ENCODE measurements at regions not wholly inside any gene's neighbourhood (a gene's known extent, or its start where the extent isn't known, plus 50 kb on each side); places are given as distances from the start of the nearest gene placed in this dataset.

GRCh38 chrX:8288590-8288989, 117.5 kb upstream of the VCX2 start:
- no peaks in the 10 kb centered on the region for H3K4me1 ChIP-seq (ENCODE audit: control insufficient read depth, insufficient read depth, low read length)
- ATAC-seq, result no peak
- no peaks in the 10 kb centered on the region for H3K27me3 ChIP-seq (ENCODE audit: control insufficient read depth, insufficient read depth, low read length)
- DNase-seq, result no peak
- Mint-ChIP-seq H3K36me3 (peaks cover 11% of the 10 kb centered on the region), H3K4me1 (no peaks in the 10 kb centered on the region), H3K9me3 (peaks cover 16 to 26% of the 10 kb centered on the region in 2 donors), H3K27me3 (ENCODE audit: low read depth in 2 of 2) (no peaks in the 10 kb centered on the region), H3K4me3 (no peak overlapping the region), H3K27ac (no peak overlapping the region)
- no peak for TF ChIP-seq CTCF (IDR thresholded peaks at IDR 0.05)
- intact Hi-C loops (cut with micrococcal nuclease), result no loop called here
- H3K27ac ChIP-seq (ENCODE audit: low read length), result no peak overlapping the region
- H3K9me3 ChIP-seq (ENCODE audit: control insufficient read depth, insufficient read depth, low read length), result peaks cover 3% of the 10 kb centered on the region
- H3K36me3 ChIP-seq (ENCODE audit: control insufficient read depth, insufficient read depth, low read length), result no peaks in the 10 kb centered on the region
- no peak overlapping the region for H3K4me3 ChIP-seq (ENCODE audit: low read length)

GRCh38 chrX:8289523-8289922, 118.5 kb upstream of the VCX2 start:
- no peak for ATAC-seq
- peaks cover 17 to 24% of the 10 kb centered on the region in 2 donors for H3K9me3 Mint-ChIP-seq
- Histone ChIP-seq H3K27me3 (ENCODE audit: control insufficient read depth, insufficient read depth, low read length) (no peaks in the 10 kb centered on the region), H3K36me3 (ENCODE audit: control insufficient read depth, insufficient read depth, low read length) (no peaks in the 10 kb centered on the region), H3K9me3 (ENCODE audit: control insufficient read depth, insufficient read depth, low read length) (peaks cover 3% of the 10 kb centered on the region), H3K4me3 (ENCODE audit: low read length) (no peak overlapping the region), H3K4me1 (ENCODE audit: control insufficient read depth, insufficient read depth, low read length) (no peaks in the 10 kb centered on the region), H3K27ac (ENCODE audit: low read length) (no peak overlapping the region)
- intact Hi-C loops (cut with micrococcal nuclease), result no loop called here
- H3K27me3 Mint-ChIP-seq (ENCODE audit: low read depth in 2 of 2), result no peaks in the 10 kb centered on the region
- H3K27ac Mint-ChIP-seq, result no peak overlapping the region
- DNase-seq, result no peak
- no peak for TF ChIP-seq CTCF (IDR thresholded peaks at IDR 0.05)
- no peak overlapping the region for H3K4me3 Mint-ChIP-seq
- WGBS (ENCODE audit: insufficient coverage), result 100% methylated on average over 1 of the region's 1 CpG
- H3K4me1 Mint-ChIP-seq, result no peaks in the 10 kb centered on the region
- H3K36me3 Mint-ChIP-seq, result peaks cover 11% of the 10 kb centered on the region

GRCh38 chrX:8297766-8298165, 126.7 kb upstream of the VCX2 start:
- intact Hi-C loops (cut with micrococcal nuclease), result no loop called here
- H3K27ac Mint-ChIP-seq, result no peak overlapping the region
- DNase-seq, result no peak
- no peak for ATAC-seq
- no peak for TF ChIP-seq CTCF (IDR thresholded peaks at IDR 0.05)
- no peak overlapping the region for H3K27ac ChIP-seq (ENCODE audit: low read length)
- H3K36me3 ChIP-seq (ENCODE audit: control insufficient read depth, insufficient read depth, low read length), result no peaks in the 10 kb centered on the region
- no peaks in the 10 kb centered on the region for H3K27me3 ChIP-seq (ENCODE audit: control insufficient read depth, insufficient read depth, low read length)
- no peak overlapping the region for H3K4me3 Mint-ChIP-seq
- peaks cover 26% of the 10 kb centered on the region for H3K36me3 Mint-ChIP-seq
- peaks cover 4% of the 10 kb centered on the region for H3K9me3 ChIP-seq (ENCODE audit: control insufficient read depth, insufficient read depth, low read length)
- no peaks in the 10 kb centered on the region for H3K27me3 Mint-ChIP-seq (ENCODE audit: low read depth in 2 of 2)
- peaks cover 15 to 19% of the 10 kb centered on the region in 2 donors for H3K9me3 Mint-ChIP-seq
- H3K4me1 Mint-ChIP-seq, result no peaks in the 10 kb centered on the region
- no peaks in the 10 kb centered on the region for H3K4me1 ChIP-seq (ENCODE audit: control insufficient read depth, insufficient read depth, low read length)
- no peak overlapping the region for H3K4me3 ChIP-seq (ENCODE audit: low read length)
- WGBS (ENCODE audit: insufficient coverage), result 100% methylated on average over 2 of the region's 3 CpGs

GRCh38 chrX:8304668-8305067, 133.6 kb upstream of the VCX2 start:
- Mint-ChIP-seq H3K36me3 (peaks cover 13% of the 10 kb centered on the region), H3K27me3 (ENCODE audit: low read depth in 2 of 2) (no peaks in the 10 kb centered on the region), H3K9me3 (peaks cover 11 to 17% of the 10 kb centered on the region in 2 donors), H3K4me1 (no peaks in the 10 kb centered on the region), H3K4me3 (no peak overlapping the region), H3K27ac (no peak overlapping the region)
- ATAC-seq, result no peak
- no peaks in the 10 kb centered on the region for H3K27me3 ChIP-seq (ENCODE audit: control insufficient read depth, insufficient read depth, low read length)
- H3K4me3 ChIP-seq (ENCODE audit: low read length), result no peak overlapping the region
- no peaks in the 10 kb centered on the region for H3K4me1 ChIP-seq (ENCODE audit: control insufficient read depth, insufficient read depth, low read length)
- H3K36me3 ChIP-seq (ENCODE audit: control insufficient read depth, insufficient read depth, low read length), result no peaks in the 10 kb centered on the region
- 81% methylated on average over 4 of the region's 4 CpGs for WGBS (ENCODE audit: insufficient coverage)
- H3K9me3 ChIP-seq (ENCODE audit: control insufficient read depth, insufficient read depth, low read length), result peaks cover 4% of the 10 kb centered on the region
- TF ChIP-seq CTCF (IDR thresholded peaks at IDR 0.05), result no peak
- no peak overlapping the region for H3K27ac ChIP-seq (ENCODE audit: low read length)
- DNase-seq, result no peak
- intact Hi-C loops (cut with micrococcal nuclease), result no loop called here
